H9 (cell line): ENCODE measurements at regions not wholly inside any gene's neighbourhood (a gene's known extent, or its start where the extent isn't known, plus 50 kb on each side); places are given as distances from the start of the nearest gene placed in this dataset.

Experiments used
- DNase-seq: peaks from one replicate; pipeline ENCODE4 v3.0.0-alpha.2; 2017
- H2AFZ ChIP-seq: one replicate; pipeline ENCODE4 v1.6.1; 2013; ENCODE audit warnings: mild to moderate bottlenecking, low read length, control low read depth, moderate library complexity
- H2AK5ac ChIP-seq: 2 replicates; pipeline ENCODE4 v1.6.1; 2013; ENCODE audit warnings: low read length, control low read depth, mixed read lengths; ENCODE audit not compliant: insufficient read length
- H2BK120ac ChIP-seq: one replicate; pipeline ENCODE4 v1.6.1; 2013; ENCODE audit warnings: low read depth, mild to moderate bottlenecking, low read length, control low read depth, inconsistent platforms; ENCODE audit not compliant: poor library complexity, severe bottlenecking
- H2BK12ac ChIP-seq: 2 replicates; pipeline ENCODE4 v1.6.1; 2013; ENCODE audit warnings: low read length, control low read depth, mixed read lengths, low read depth; ENCODE audit not compliant: insufficient read length
- H2BK15ac ChIP-seq: 2 replicates; pipeline ENCODE4 v1.6.1; 2013; ENCODE audit warnings: low read depth, low read length, control low read depth
- H2BK20ac ChIP-seq: one replicate; pipeline ENCODE4 v1.6.1; 2013; ENCODE audit warnings: low read depth, mild to moderate bottlenecking, low read length, control low read depth, inconsistent platforms; ENCODE audit not compliant: poor library complexity, severe bottlenecking
- H2BK5ac ChIP-seq: 2 replicates; pipeline ENCODE4 v1.6.1; 2013; ENCODE audit warnings: low read length, control low read depth, mixed read lengths; ENCODE audit not compliant: insufficient read length
- H3K14ac ChIP-seq: 2 replicates; pipeline ENCODE4 v1.6.1; 2013; ENCODE audit warnings: low read length, control low read depth; ENCODE audit not compliant: insufficient read depth
- H3K18ac ChIP-seq: 2 replicates; pipeline ENCODE4 v1.6.1; 2013; ENCODE audit warnings: low read depth, mild to moderate bottlenecking, mixed read lengths, low read length, control low read depth; ENCODE audit not compliant: insufficient read length
- H3K23ac ChIP-seq: 2 replicates; pipeline ENCODE4 v1.6.1; 2013; ENCODE audit warnings: low read length, control low read depth, mixed read lengths, low read depth; ENCODE audit not compliant: insufficient read length
- H3K23me2 ChIP-seq: 2 replicates; pipeline ENCODE4 v1.6.1; 2013; ENCODE audit warnings: low read depth, mild to moderate bottlenecking, mixed read lengths, low read length, control low read depth; ENCODE audit not compliant: insufficient read length, poor library complexity, severe bottlenecking
- H3K27ac ChIP-seq: 2 replicates; pipeline ENCODE4 v1.5.1; 2013; ENCODE audit warnings: low read length, control low read depth, mixed read lengths, low read depth; ENCODE audit not compliant: insufficient read length
- H3K27me3 ChIP-seq: 2 replicates; pipeline ENCODE4 v1.6.1; 2013; ENCODE audit warnings: low read length, control low read depth, inconsistent platforms; ENCODE audit not compliant: insufficient read depth
- H3K4ac ChIP-seq: 2 replicates; pipeline ENCODE4 v1.6.1; 2013; ENCODE audit warnings: low read depth, mild to moderate bottlenecking, control low read depth, inconsistent platforms, low read length, moderate library complexity
- H3K4me1 ChIP-seq: 2 replicates; pipeline ENCODE4 v1.6.1; 2013; ENCODE audit warnings: low read length, control low read depth, inconsistent platforms; ENCODE audit not compliant: insufficient read depth
- H3K4me2 ChIP-seq: 2 replicates; pipeline ENCODE4 v1.6.1; 2013; ENCODE audit warnings: low read length, control low read depth, mixed read lengths; ENCODE audit not compliant: insufficient read length, insufficient read depth
- H3K56ac ChIP-seq: 2 replicates; pipeline ENCODE4 v1.6.1; 2013; ENCODE audit warnings: low read depth, mild to moderate bottlenecking, mixed read lengths, low read length, control low read depth; ENCODE audit not compliant: insufficient read length
- H3K79me1 ChIP-seq: 2 replicates; pipeline ENCODE4 v1.6.1; 2013; ENCODE audit warnings: low read depth, mild to moderate bottlenecking, moderate library complexity, low read length, control low read depth, inconsistent platforms; ENCODE audit not compliant: insufficient read depth, poor library complexity, severe bottlenecking
- H3K79me2 ChIP-seq: 2 replicates; pipeline ENCODE4 v1.6.1; 2013; ENCODE audit warnings: low read length, control low read depth, inconsistent platforms; ENCODE audit not compliant: insufficient read depth
- H3K9ac ChIP-seq: 2 replicates; pipeline ENCODE4 v1.6.1; 2013; ENCODE audit warnings: low read length, control low read depth, mixed read lengths; ENCODE audit not compliant: insufficient read length; ENCODE audit errors: extremely low read depth
- H3K9me3 ChIP-seq: one replicate; pipeline ENCODE4 v1.6.1; 2013; ENCODE audit warnings: low read depth, low read length, inconsistent platforms; ENCODE audit not compliant: control insufficient read depth
- H3T11ph ChIP-seq: one replicate; pipeline ENCODE4 v1.6.1; 2013; ENCODE audit warnings: mild to moderate bottlenecking, low read length, control low read depth, inconsistent platforms
- H4K20me1 ChIP-seq: one replicate; pipeline ENCODE4 v1.6.1; 2013; ENCODE audit not compliant: control insufficient read depth, insufficient read length, insufficient read depth
- H4K5ac ChIP-seq: 2 replicates; pipeline ENCODE4 v1.6.1; 2013; ENCODE audit warnings: low read depth, mild to moderate bottlenecking, mixed read lengths, low read length, control low read depth; ENCODE audit not compliant: insufficient read length
- H4K8ac ChIP-seq: replicated peaks from 2 replicates; pipeline ENCODE4 v1.6.1; 2013; ENCODE audit warnings: low read length, control low read depth, mixed read lengths, low read depth; ENCODE audit not compliant: insufficient read length
- H4K91ac ChIP-seq: 2 replicates; pipeline ENCODE4 v1.6.1; 2013; ENCODE audit warnings: low read depth, mild to moderate bottlenecking, moderate library complexity, mixed read lengths, low read length, control low read depth; ENCODE audit not compliant: insufficient read length
- H3K27ac Mint-ChIP-seq, 3 experiments: 2 replicates in 2 of 3; 3 replicates in 1 of 3; pipeline ENCODE4 v1.8.0; 2020 to 2021; ENCODE audit warnings: mixed read lengths in 3 of 3, mild to moderate bottlenecking in 1 of 3, moderate library complexity in 1 of 3
- H3K27me3 Mint-ChIP-seq: 2 replicates; pipeline ENCODE4 v1.8.0; 2021; ENCODE audit warnings: low read depth, mild to moderate bottlenecking, moderate library complexity, mixed read lengths
- H3K36me3 Mint-ChIP-seq, 3 experiments: 2 replicates in 2 of 3; 3 replicates in 1 of 3; pipeline ENCODE4 v1.8.0; 2020 to 2021; ENCODE audit warnings: low read depth in 3 of 3, mixed read lengths in 3 of 3; ENCODE audit not compliant: insufficient read depth in 1 of 3
- H3K4me1 Mint-ChIP-seq, 2 experiments: 2 replicates each; pipeline ENCODE4 v1.8.0; 2020; ENCODE audit warnings: mixed read lengths in 2 of 2
- H3K4me3 Mint-ChIP-seq, 2 experiments: 2 replicates in 1 of 2; 3 replicates in 1 of 2; pipeline ENCODE4 v1.8.0; 2020 to 2021; ENCODE audit warnings: mild to moderate bottlenecking in 2 of 2, mixed read lengths in 2 of 2, moderate library complexity in 1 of 2
- H3K9me3 Mint-ChIP-seq, 2 experiments: 2 replicates in 1 of 2; 3 replicates in 1 of 2; pipeline ENCODE4 v1.8.0; 2020; ENCODE audit warnings: mild to moderate bottlenecking in 2 of 2, mixed read lengths in 2 of 2, moderate library complexity in 1 of 2
- WGBS: extraction: QIAGEN DNeasy Blood & Tissue Kit; methylation state at CpG from one replicate; pipeline ENCODE4 v1.1.7; 2013; ENCODE audit warnings: missing lambda C conversion rate, low lambda C conversion rate, mixed read lengths; ENCODE audit not compliant: insufficient read length; ENCODE audit errors: extremely low coverage; 5-methylcytosine and 5-hydroxymethylcytosine counted together
- TF ChIP-seq, protein P1 (sequence below): fragments of 200-600 bp; sonication (generic); conservative IDR thresholded peaks from 3 replicates; pipeline ENCODE4 v1.8.0; 2021; ENCODE audit warnings: antibody characterized with exemption, mild to moderate bottlenecking

DNA sequence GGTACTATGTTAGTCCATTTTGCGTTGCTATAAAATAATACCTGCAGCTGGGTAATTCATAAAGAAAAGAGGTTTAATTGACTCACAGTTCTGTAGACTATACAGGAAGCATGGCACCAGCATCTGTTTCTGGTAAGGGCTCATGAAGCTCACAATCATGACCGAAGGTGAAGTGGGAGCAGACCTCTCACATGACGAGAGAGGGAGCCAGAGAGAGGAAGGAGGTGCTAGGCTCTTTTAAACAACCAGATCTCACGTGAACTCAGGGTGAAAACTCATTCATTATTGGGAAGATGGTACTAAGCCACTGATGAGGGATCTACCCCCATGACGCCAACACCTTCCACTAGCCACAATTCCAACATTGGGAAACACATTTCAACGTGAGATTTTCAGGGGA, 301.7 kb upstream of the MDFIC2 start:
- Histone ChIP-seq H3K9ac (no peak overlapping the region), H3K27ac (no peak overlapping the region), H3K23ac (no peak overlapping the region), H3K4me1 (peaks cover 5% of the 10 kb centered on the region; the same call in 1 of the 2 replicates), H2BK120ac (no peak overlapping the region), H3T11ph (no peak overlapping the region), H3K79me2 (no peaks in the 10 kb centered on the region), H2BK20ac (no peak overlapping the region), H2BK12ac (peak overlapping the region; percentile 47), H4K5ac (no peak overlapping the region), H2BK15ac (no peak overlapping the region), H3K79me1 (no peaks in the 10 kb centered on the region), H2AK5ac (no peak overlapping the region), H3K4me2 (no peak overlapping the region), H2BK5ac (no peak overlapping the region), H3K56ac (no peak overlapping the region), H2AFZ (no peak overlapping the region), H3K9me3 (no peaks in the 10 kb centered on the region), H3K4ac (no peak overlapping the region), H3K23me2 (no peaks in the 10 kb centered on the region), H4K91ac (no peak overlapping the region), H4K20me1 (no peaks in the 10 kb centered on the region), H4K8ac (no peak overlapping the region), H3K27me3 (no peaks in the 10 kb centered on the region), H3K14ac (no peak overlapping the region), H3K18ac (no peak overlapping the region)
- Mint-ChIP-seq H3K27me3 (no peaks in the 10 kb centered on the region; the same call in 1 of the 2 replicates), H3K27ac (peak overlapping the region in 2 of 3 experiments; percentile 30 to 96; a peak in 4 of 7 replicates), H3K4me3 (no peak overlapping the region), H3K36me3 (peaks cover 13 to 41% (median 19%) of the 10 kb centered on the region in 3 experiments), H3K9me3 (peaks cover 29% of the 10 kb centered on the region in 2 experiments), H3K4me1 (peaks cover 27 to 39% of the 10 kb centered on the region in 2 experiments)
- TF ChIP-seq, protein P1, sequence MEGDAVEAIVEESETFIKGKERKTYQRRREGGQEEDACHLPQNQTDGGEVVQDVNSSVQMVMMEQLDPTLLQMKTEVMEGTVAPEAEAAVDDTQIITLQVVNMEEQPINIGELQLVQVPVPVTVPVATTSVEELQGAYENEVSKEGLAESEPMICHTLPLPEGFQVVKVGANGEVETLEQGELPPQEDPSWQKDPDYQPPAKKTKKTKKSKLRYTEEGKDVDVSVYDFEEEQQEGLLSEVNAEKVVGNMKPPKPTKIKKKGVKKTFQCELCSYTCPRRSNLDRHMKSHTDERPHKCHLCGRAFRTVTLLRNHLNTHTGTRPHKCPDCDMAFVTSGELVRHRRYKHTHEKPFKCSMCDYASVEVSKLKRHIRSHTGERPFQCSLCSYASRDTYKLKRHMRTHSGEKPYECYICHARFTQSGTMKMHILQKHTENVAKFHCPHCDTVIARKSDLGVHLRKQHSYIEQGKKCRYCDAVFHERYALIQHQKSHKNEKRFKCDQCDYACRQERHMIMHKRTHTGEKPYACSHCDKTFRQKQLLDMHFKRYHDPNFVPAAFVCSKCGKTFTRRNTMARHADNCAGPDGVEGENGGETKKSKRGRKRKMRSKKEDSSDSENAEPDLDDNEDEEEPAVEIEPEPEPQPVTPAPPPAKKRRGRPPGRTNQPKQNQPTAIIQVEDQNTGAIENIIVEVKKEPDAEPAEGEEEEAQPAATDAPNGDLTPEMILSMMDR, result peak; percentile 39
- DNase-seq, result no peak
- no CpG with 5 or more reads among the region's 6 CpGs for WGBS
